NCI-H446 treated with DMSO at 0.1 percent for 48 hours (cell line): ENCODE measurements at regions not wholly inside any gene's neighbourhood (a gene's known extent, or its start where the extent isn't known, plus 50 kb on each side); places are given as distances from the start of the nearest gene placed in this dataset.
"Not testable (repeated sequence)": the region's sequence is repeated elsewhere in the genome, so short reads cannot be mapped to it uniquely, and the experiment has no call there.

Experiments used
- DNase-seq: peaks from one replicate; lab custom pipeline; 2025; lab: John Stamatoyannopoulos, UW

DNA sequence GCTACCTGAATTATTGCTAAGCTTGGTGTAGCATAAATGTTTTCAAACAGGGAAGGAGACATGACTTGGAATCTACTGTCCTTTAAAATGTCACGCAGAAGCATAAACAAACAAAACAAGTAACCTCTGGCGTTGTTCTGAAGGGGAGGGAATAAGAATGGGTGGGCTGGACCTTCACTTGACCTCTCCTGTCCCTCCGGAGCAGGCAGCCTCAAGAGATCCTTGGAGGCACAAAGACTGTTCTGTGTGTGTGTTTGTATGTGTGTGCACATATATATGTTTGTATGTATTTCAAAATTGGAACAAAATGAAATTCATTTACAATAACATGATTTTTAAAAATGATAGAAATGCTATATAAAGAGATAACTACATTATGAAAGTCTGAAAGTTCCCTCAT is 91.3 kb upstream of the DCLK2 start:
- DNase-seq = no peak

DNA sequence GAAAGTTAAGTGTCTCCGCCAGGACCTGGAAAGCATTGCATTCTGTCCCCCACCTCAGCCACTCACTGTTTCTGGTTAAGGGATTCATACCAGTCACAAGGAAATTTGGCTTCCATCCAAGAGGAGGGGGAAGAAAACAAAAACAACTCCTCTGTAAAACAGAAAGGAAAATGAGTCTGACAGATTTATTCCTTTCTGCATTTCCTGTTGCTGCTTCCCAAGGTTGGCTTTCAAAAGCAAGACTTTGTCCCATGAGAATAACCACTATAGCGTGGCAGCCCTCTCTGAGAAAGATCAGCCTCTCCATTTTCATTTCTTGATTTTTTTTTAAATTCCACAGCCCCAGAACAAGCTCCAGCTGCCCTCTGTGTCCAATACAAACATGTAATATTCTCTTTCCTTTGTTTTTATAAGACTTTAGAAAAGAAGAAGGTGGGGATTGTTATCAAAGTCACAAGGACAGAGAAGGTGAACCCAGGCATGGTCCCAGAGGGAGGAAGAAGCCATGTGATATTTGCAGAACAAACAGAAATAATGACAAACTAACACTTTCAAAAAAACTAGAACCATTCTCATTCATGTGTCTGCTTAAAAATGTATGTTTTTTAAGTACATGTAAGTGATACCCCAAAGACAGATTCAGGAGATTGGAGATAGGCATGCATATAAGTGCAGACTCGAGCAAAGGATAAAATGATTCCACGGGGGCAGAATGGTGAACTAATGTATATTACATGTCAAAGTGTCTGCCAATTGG is 90.7 kb upstream of the DCLK2 start:
- DNase-seq = no peak

- DNase-seq = no peak
These were observed 90.2 kb upstream of the DCLK2 start for GRCh38 chr4:149988087-149988410.

GRCh38 chr4:149993030-149993429 is 85.2 kb upstream of the DCLK2 start:
- DNase-seq = no peak

DNA sequence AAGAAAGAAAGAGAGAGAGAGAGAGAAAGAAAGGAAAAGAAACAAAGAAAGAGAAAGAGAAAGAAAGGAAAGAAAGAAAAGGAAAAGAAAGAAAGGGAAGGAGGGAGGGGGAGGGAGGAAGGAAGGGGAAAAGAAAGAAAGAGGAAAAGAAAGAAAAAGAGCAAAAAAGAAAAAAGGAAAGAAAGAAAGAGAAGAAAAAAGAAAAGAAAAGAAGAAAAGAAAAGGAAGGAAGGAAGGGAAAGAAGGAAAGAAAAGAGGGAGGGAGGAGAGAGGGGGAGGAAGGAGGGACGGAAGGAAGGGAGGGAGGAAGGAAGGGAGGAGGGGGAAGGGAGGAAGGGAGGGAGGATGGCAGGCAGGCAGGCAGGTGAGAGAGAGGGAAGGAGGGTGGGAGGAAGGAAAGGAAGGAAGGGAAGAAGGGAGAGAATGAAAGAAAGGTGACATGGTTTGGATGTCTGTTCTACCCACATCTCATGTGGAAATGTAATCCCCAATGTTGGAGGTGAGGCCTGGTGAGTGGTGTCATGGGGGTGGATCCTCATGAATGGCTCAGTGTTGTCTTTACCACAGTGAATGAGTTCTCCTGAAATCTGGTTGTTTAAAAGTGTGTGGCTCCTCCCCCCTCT is 83.0 kb upstream of the DCLK2 start:
- no peak for DNase-seq

DNA sequence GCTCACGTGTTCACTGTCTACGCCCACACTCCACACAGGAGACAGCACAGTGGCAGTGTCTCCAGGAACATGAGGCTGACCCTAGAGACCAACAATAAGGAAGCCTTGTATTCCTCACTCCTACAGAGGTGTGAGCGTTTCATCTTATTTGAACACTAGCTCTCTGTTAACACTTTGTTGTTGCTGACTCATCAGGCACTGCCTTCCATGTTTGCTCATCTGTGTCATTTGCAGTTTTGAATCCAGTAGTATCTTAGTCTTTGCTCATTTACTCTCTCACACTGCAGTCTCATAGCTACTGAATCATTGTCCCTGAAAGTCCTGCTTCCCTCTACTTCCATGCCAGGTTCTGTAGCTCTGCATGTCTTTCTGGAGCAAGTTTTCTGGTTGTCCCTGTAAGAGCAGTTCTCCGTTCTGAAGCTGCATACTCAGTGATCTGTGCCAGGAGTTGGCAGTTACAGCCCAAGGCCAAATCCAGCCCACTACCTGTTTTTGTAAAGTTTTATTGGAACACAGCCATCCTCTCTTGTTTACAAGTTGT is 80.3 kb upstream of the DCLK2 start:
- no peak for DNase-seq

DNA sequence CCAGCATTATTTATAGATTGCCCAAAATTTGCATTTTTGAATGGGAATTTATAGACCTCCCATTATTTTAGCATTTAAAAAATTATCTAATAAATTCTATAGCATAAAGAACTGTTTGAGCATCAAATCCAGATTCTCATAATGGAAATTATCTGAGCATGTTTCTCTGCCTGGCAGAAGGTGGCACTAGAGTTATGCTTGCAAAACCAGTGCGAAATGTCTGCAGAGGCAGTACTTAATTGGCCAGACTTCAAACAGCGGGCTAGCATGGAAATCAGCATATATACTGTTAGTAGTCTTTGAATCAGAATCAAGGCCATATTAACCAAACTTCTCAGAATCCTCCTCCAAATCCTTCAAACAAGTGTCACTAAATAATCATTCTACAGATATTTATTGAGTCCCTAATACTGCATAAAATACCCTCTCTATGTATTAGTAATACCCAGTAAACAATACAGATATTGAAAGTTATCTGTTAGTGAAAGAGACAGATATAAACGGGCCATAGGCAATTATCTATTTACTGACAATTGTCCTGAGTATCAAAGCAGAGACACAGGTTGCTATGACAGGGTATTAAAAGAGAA is 78.7 kb upstream of the DCLK2 start:
- DNase-seq = peak; percentile 83

DNA sequence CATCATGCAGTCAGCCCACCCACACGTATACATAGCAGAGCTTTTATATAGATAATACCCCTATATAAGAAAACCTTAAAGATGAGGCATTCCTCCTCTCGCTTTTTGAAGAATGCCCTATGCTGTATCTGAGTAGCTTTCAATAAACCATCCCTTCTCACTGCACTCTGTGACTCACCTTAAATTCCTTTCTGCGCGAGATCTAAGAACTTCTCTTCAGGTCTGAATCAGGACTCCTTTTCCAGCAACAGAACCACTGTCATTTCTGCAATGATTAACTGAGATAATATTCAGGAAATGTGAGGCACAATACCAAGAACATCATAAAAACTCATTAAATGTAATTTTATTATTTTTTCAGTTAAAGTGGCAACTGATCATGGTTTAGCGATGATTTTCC is 76.4 kb upstream of the DCLK2 start:
- DNase-seq = no peak

GRCh38 chr4:150002561-150002960 is 75.7 kb upstream of the DCLK2 start:
- DNase-seq = no peak

DNA sequence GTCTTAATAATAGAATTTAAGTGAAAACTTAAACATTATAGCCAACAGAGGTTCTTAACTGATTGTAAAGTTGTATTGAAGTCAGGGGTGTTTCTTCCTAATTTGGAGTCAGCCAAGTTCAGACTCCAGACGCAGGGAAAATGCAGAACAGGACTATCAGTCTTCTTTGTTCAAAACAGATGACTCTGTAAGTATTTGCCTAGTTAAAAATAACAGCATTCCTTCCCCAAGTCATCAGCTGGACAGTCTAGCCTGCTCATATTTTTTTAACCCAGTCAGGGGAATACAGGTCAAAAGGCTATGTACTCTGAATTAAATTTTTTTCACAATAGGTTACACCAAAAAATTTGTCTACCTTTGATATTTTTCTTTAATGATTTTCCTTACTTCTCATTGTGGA is 73.8 kb upstream of the DCLK2 start:
- DNase-seq = no peak

DNA sequence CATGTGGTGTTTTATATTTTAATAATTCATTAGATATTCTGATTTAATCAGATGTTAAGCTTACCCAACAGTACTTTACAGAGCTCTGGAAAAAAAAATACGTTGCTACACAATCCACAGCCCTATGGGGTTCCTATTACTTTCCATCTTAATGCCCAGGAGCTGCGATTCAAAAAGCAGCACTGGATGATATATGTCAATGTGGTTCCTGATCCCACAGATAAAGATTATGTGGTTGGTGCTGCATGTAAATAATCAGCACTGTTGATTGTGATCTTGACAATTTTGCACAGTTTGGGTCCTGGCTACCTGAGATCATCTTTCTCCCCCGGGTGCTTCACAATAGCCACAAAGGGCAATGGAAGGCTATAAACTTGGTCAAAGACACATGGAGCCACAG is 72.7 kb upstream of the DCLK2 start:
- no peak for DNase-seq

DNA sequence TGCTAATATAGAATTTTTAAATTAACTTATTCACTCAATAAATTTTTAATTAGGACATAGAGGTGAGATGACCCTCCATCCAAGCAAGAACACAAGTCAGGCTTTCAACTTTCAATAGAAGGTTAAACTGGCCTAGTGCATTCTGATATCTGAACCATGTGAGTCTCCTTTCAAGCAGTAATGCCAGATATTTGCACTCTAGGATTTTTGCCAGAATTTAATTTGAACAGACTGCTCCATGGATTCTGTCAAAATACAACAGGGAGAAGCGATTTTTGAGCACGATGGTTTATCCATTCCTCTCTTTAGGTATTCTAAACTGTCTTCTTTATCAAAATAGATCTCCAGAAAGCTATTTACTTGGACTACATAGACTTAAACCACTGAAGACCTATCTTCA is 72.0 kb upstream of the DCLK2 start:
- DNase-seq = peak; percentile 86

GRCh38 chr4:150007512-150007911 is 70.7 kb upstream of the DCLK2 start:
- DNase-seq = no peak

GRCh38 chr4:150008546-150008945 is 69.7 kb upstream of the DCLK2 start:
- no peak for DNase-seq

GRCh38 chr4:150009533-150009932 is 68.7 kb upstream of the DCLK2 start:
- no peak for DNase-seq

- peak; percentile 51 for DNase-seq
These were observed 67.6 kb upstream of the DCLK2 start for GRCh38 chr4:150010525-150011126.

GRCh38 chr4:150012851-150013360 is 65.3 kb upstream of the DCLK2 start:
- DNase-seq = no peak

DNA sequence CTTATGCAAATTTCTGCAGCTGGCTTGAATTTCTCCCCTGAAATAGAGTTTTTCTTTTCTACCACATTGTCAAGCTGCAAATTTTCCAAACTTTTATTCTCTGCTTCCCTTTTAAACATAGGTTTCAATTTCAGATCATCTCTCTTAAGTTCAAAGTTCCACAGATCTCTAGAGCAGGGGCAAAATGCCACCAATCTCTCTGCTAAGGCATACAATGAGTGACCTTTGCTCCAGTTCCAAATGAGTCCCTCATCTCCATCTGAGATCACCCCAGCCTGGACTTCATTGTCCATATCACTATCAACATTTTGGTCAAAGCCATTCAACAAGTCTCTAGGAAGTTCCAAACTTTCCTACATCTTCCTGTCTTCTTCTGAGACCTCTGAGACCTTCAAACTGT is 62.3 kb upstream of the DCLK2 start:
- not testable (repeated sequence) for DNase-seq

DNA sequence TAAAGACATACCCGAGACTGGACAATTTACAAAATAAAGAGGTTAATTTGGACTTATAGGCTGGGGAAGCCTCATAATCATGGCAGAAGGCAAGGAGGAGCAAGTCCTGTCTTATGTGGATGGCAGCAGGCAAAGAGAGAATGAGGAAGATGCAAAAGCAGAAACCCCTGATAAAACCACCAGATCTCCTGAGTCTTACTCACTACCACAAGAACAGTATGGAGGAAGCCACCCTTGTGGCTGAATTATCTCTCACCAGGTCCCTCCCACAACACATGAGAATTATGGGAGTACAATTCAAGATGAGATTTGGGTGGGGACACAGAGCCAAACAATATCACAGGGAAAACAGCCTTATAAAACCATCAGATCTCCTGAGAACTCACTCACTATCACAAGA is 61.6 kb upstream of the DCLK2 start:
- not testable (repeated sequence) for DNase-seq

DNA sequence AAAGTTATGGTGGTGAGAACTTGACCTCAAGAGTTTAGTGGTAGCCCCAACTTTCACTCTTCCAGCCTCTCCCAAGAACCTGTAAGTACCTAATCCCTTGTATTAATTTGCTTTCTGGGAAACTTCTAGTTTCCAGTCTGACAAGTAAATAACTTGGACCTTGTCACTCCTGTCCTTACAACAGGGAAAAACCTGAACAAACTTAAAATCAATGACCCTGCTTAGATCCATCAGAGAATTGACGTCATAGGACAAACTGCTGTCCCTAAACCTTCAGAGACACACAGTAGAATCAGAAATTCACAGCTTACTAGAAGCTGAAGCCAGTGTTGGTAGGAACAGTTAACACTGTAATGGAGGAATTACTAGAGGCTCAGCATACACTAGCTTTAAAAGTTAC is 60.0 kb upstream of the DCLK2 start:
- DNase-seq = no peak

DNA sequence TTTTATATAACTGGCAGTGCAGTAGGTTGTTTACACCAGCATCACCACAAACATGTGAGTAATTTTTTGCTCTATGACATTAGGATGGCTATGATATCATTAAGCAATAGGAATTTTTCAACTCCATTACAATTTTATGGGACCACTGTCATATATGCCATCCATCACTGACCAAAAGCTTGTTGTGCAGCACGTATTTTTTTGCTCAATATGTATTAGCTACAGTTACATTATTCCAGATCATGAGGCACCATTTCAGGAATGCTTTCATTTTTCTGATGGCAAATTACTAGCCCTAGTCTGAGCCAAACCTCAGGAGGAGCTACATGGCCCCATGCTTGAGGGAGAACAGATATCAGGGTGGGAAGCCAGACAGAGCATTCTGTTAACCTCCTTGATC is 56.8 kb upstream of the DCLK2 start:
- DNase-seq = no peak

GRCh38 chr4:150023489-150023888 is 54.8 kb upstream of the DCLK2 start:
- DNase-seq = no peak

GRCh38 chr4:150026987-150027386 is 51.3 kb upstream of the DCLK2 start:
- DNase-seq = not testable (repeated sequence)
